ENCODE measurements at regions not wholly inside any gene's neighbourhood (a gene's known extent, or its start where the extent isn't known, plus 50 kb on each side); places are given as distances from the start of the nearest gene placed in this dataset.

- CTCF ChIA-PET, result no interaction called here
- no peak overlapping the region for H3K4me3 Mint-ChIP-seq
- H3K27ac Mint-ChIP-seq, result no peak overlapping the region
- POLR2A ChIA-PET, result no interaction called here
- TF ChIP-seq AFF4 (CRISPR knock-in tag; IDR thresholded peaks at IDR 0.05; ENCODE audit: borderline replicate concordance) (no peak), ZNF281 (CRISPR knock-in tag; IDR thresholded peaks at IDR 0.05) (no peak), CDX4 (CRISPR knock-in tag; IDR thresholded peaks at IDR 0.05; ENCODE audit: borderline replicate concordance) (no peak), ZNF425 (CRISPR knock-in tag; conservative IDR thresholded peaks at IDR 0.05) (no peak), CREM (CRISPR knock-in tag; IDR thresholded peaks at IDR 0.05) (no peak)
- H3K4me1 Mint-ChIP-seq, result 0 out of 2 replicates have a peak, but pooled peaks cover 3% of the 10 kb centered on the region
- no peak for ATAC-seq
- no peaks in the 10 kb centered on the region for H3K36me3 Mint-ChIP-seq
- H3K9me3 Mint-ChIP-seq, result no peaks in the 10 kb centered on the region
- no peaks in the 10 kb centered on the region for H3K27me3 Mint-ChIP-seq (ENCODE audit: low read depth)
- no peak for DNase-seq (ENCODE audit: low spot score)
Measured at GRCh38 chr3:74442068-74442467, 172.4 kb downstream of the CNTN3 start.

GRCh38 chr3:74436184-74436583, 178.3 kb downstream of the CNTN3 start:
- H3K27me3 Mint-ChIP-seq (ENCODE audit: low read depth), result no peaks in the 10 kb centered on the region
- H3K36me3 Mint-ChIP-seq, result no peaks in the 10 kb centered on the region
- ChIA-PET CTCF (no interaction called here), POLR2A (no interaction called here)
- no peak overlapping the region for H3K4me3 Mint-ChIP-seq
- DNase-seq (ENCODE audit: low spot score) (no peak), ATAC-seq (no peak)
- H3K9me3 Mint-ChIP-seq, result no peaks in the 10 kb centered on the region
- H3K27ac Mint-ChIP-seq, result no peak overlapping the region
- no peaks in the 10 kb centered on the region for H3K4me1 Mint-ChIP-seq
- TF ChIP-seq PREB (CRISPR knock-in tag; IDR thresholded peaks at IDR 0.05; ENCODE audit: borderline replicate concordance), result no peak

- Mint-ChIP-seq H3K9me3 (no peaks in the 10 kb centered on the region), H3K27me3 (ENCODE audit: low read depth) (no peaks in the 10 kb centered on the region), H3K4me3 (no peak overlapping the region), H3K4me1 (no peaks in the 10 kb centered on the region), H3K36me3 (no peaks in the 10 kb centered on the region), H3K27ac (no peak overlapping the region)
- ChIA-PET POLR2A (no interaction called here), CTCF (no interaction called here)
- TF ChIP-seq ZNF219 (CRISPR knock-in tag; IDR thresholded peaks at IDR 0.05; ENCODE audit: borderline replicate concordance), result no peak
- no peak for TF ChIP-seq KAT7 (CRISPR knock-in tag; IDR thresholded peaks at IDR 0.05; ENCODE audit: borderline replicate concordance)
- no peak for TF ChIP-seq TEAD1 (CRISPR knock-in tag; IDR thresholded peaks at IDR 0.05)
- TF ChIP-seq TCF7 (CRISPR knock-in tag; IDR thresholded peaks at IDR 0.05; ENCODE audit: low read depth), result no peak
- TF ChIP-seq PRRX2 (CRISPR knock-in tag; IDR thresholded peaks at IDR 0.05), result no peak
- TF ChIP-seq OVOL2 (CRISPR knock-in tag; IDR thresholded peaks at IDR 0.05; ENCODE audit: borderline replicate concordance), result no peak
- ATAC-seq, result no peak
- no peak for DNase-seq (ENCODE audit: low spot score)
Measured at GRCh38 chr3:74435631-74436030, 178.8 kb downstream of the CNTN3 start.
